AG04449 (cell line): ENCODE measurements at regions not wholly inside any gene's neighbourhood (a gene's known extent, or its start where the extent isn't known, plus 50 kb on each side); places are given as distances from the start of the nearest gene placed in this dataset.
"Not testable (repeated sequence)": the region's sequence is repeated elsewhere in the genome, so short reads cannot be mapped to it uniquely, and the experiment has no call there.

Source experiments
- CTCF ChIA-PET: fragments of 350-600 bp; formaldehyde crosslinking; extraction: SDS; loops from one replicate; lab custom pipeline; 2021; ENCODE audit warnings: antibody characterized with exemption; lab: Yijun Ruan, JAX
- POLR2A ChIA-PET: fragments of 400-600, 350-600 bp; formaldehyde crosslinking; extraction: SDS; loops from one replicate; lab custom pipeline; 2020; ENCODE audit warnings: antibody characterized with exemption, inconsistent platforms; lab: Yijun Ruan, JAX
- DNase-seq: peaks from one replicate; pipeline ENCODE4 v3.0.0-alpha.2; 2010; ENCODE audit warnings: low read depth, low spot score
- H3K4me3 ChIP-seq: 2 replicates; pipeline ENCODE4 v1.5.1; 2011; ENCODE audit warnings: low read depth, mild to moderate bottlenecking, control low read depth, low read length
- TF ChIP-seq, protein P1 (sequence below): IDR thresholded peaks from one replicate; pipeline ENCODE4 v1.5.1; 2011; ENCODE audit warnings: mild to moderate bottlenecking, moderate library complexity, low read length, control low read depth, inconsistent platforms; ENCODE audit not compliant: insufficient read depth; ENCODE audit errors: missing control alignments

DNA sequence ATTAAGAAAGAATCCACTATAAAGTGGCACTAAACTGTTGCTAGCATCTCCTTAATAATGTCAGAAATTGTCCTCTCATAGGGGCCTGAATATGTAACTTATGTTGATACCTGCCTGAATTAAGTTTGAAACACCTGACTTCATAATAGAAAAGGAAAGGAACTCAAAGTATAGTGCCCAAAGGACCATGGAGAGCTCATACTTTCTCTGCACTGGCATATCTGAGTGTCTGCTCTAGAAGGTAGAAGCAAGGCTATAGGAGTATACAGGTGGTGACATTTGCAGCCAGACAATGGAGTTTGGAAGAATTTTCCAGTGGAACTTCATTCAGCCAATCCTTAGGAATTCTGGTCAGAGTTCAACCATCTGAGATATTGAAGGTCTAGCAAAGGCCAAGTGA lies 988.9 kb downstream of the RAB28 start:
- no peak overlapping the region for H3K4me3 ChIP-seq
- ChIA-PET CTCF (no interaction called here), POLR2A (no interaction called here)
- TF ChIP-seq, protein P1, sequence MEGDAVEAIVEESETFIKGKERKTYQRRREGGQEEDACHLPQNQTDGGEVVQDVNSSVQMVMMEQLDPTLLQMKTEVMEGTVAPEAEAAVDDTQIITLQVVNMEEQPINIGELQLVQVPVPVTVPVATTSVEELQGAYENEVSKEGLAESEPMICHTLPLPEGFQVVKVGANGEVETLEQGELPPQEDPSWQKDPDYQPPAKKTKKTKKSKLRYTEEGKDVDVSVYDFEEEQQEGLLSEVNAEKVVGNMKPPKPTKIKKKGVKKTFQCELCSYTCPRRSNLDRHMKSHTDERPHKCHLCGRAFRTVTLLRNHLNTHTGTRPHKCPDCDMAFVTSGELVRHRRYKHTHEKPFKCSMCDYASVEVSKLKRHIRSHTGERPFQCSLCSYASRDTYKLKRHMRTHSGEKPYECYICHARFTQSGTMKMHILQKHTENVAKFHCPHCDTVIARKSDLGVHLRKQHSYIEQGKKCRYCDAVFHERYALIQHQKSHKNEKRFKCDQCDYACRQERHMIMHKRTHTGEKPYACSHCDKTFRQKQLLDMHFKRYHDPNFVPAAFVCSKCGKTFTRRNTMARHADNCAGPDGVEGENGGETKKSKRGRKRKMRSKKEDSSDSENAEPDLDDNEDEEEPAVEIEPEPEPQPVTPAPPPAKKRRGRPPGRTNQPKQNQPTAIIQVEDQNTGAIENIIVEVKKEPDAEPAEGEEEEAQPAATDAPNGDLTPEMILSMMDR: no peak
- no peak for DNase-seq

DNA sequence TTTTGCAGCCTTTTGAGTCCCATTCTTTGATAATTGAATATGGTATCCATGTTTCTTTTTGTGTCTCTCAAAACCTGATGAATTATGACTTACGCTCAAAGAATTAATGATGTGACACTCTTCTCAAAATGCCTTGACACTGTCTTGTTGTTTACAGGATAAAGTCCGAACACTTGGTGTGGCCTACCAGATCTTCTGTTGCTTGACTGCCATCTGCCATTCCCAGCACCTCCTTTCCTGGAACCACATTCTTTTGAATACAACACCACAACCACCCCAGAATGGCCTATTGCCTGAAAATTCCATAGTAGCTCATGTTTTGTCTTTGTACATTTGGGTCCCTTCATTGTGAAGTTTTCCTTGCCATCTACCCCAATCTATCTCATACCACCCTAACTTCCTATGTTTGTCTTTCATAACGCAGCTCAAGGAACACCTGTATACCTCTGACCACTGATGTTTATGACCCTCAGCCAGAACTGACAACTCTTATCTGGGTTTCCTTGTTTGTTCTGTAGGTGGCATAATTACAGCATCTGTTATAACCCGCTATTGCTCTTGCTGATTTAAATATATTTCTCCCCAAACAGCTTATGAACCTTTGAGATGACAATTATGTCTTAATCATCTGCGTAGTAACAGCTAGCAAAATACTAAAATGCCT lies 991.3 kb downstream of the RAB28 start:
- CTCF ChIA-PET: no interaction called here
- no peak overlapping the region for H3K4me3 ChIP-seq
- DNase-seq: no peak
- POLR2A ChIA-PET: no interaction called here
- TF ChIP-seq, protein P1: no peak

DNA sequence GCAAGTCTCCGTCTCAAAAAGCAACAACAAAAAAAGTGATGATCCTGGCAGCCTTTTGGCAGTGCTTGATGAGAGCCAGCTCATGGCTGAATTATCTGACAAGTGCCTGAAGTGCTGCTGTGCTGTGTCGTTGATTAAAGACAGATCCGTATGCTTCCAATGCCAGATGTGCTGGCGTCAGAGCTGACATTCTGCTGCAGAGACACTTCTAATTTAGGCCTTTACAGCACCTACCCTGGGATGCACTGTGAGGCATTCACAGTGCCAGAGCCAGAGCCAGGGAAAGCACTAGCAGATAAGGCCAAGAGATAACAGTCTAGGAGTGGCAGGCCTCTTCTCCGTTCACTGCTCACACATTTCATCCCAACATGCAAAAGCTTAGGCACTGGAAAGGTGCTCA lies 995.5 kb downstream of the RAB28 start:
- POLR2A ChIA-PET: no interaction called here
- CTCF ChIA-PET: no interaction called here
- H3K4me3 ChIP-seq: no peak overlapping the region
- TF ChIP-seq, protein P1: no peak
- no peak for DNase-seq

DNA sequence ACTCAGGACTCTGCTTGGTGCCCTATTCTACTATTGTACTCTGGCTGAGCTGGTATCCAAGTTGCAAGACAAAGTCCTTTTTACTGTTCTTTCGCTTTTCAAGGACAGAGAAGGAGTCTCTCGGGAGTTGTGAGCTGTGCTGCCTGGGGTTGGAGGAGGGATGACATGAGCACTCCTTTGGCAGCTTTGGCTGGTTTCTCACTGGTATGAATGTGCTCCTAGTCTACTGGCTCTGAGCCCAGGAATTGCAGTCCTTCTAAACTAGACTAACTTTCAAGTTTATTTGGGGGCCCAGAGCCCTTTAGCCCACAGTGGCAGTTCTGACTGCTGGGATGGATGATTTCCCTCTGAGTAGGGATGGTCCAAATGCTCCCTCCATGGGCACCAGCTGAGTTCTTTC lies 997.1 kb downstream of the RAB28 start:
- H3K4me3 ChIP-seq: no peak overlapping the region
- TF ChIP-seq, protein P1: no peak
- DNase-seq: no peak
- ChIA-PET POLR2A (no interaction called here), CTCF (no interaction called here)

DNA sequence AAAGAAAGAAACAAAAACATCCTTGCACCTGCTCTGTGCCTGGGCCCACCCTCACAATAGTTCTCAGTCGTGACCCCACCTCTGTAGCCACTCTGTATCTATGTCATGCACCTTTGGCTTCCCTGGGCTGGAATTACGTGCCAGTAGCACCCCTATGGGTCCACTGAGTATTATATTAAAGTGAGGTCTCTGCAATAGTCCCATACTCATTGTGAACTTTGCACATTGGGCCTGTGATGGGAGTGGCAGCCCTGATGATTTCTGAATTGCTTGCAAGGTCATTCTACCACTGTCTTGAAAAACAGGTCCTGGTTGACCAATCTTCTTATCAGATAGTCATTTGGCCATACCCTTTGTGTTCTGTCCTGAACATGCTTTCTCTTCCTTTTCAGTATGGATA lies 1012.1 kb downstream of the RAB28 start:
- TF ChIP-seq, protein P1: no peak
- H3K4me3 ChIP-seq: no peak overlapping the region
- ChIA-PET POLR2A (no interaction called here), CTCF (no interaction called here)
- no peak for DNase-seq

DNA sequence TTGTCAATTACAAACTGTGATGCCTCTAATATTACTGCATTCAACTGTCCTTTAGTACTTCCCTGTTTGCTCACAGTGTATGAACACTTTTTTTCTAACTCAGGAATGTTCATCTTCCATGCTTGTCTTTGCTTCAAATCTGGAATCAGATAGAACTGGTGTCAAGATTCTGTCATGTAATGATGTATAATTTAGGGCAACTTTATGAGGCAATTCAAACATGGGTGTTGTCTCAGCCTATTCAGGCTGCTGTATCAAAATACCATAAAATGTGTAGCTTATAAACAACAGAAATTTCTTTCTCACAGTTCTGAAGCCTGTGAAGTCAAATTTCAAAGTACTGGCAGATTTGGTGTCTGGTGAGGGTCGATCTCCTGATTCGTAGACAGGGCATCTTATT lies 1012.9 kb downstream of the RAB28 start:
- CTCF ChIA-PET: no interaction called here
- TF ChIP-seq, protein P1: no peak

DNA sequence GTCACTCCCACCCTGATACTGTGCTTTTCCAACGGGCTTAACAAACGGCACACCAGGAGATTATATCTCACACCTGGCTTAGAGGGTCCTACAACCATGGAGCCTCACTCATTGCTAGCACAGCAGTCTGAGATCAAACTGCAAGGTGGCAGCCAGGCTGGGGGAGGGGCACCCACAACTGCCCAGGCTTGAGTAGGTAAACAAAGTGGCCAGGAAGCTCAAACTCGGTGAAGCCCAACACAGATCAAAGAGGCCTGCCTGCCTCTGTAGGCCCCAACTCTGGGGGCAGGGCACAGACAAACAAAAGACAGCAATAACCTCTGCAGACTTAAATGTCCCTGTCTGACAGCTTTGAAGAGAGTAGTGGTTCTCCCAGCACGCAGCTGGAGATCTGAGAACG lies 1022.6 kb downstream of the RAB28 start:
- DNase-seq, CTCF ChIA-PET, POLR2A ChIA-PET, H3K4me3 ChIP-seq: not testable (repeated sequence)

More for the DNA sequence above, 1012.9 kb downstream of the RAB28 start:
- DNase-seq: no peak
- POLR2A ChIA-PET: no interaction called here
- H3K4me3 ChIP-seq: no peak overlapping the region
